GM23338 (cell line): ENCODE measurements at regions not wholly inside any gene's neighbourhood (a gene's known extent, or its start where the extent isn't known, plus 50 kb on each side); places are given as distances from the start of the nearest gene placed in this dataset.

ENCODE experiments used
- ATAC-seq: fragments of 200-7000 bp; cut with Tn5 transposase; 3 replicates; pipeline ENCODE4 v1.9.1; 2020
- DNase-seq: peaks from one replicate; pipeline ENCODE4 v3.0.0-alpha.2; 2015; ENCODE audit warnings: low spot score
- H2AFZ ChIP-seq: fragments of 200-600 bp; sonication (generic); 2 replicates; pipeline ENCODE4 v1.8.0; 2016; ENCODE audit warnings: antibody characterized with exemption, mild to moderate bottlenecking, moderate library complexity
- H3F3A ChIP-seq: fragments of 200-600 bp; sonication (generic); replicated peaks from 2 replicates; pipeline ENCODE4 v1.8.0; 2017; ENCODE audit warnings: antibody characterized with exemption, mixed run types, low read depth
- H3K27ac ChIP-seq: fragments of 200-600 bp; sonication (generic); 2 replicates; pipeline ENCODE4 v1.6.1; 2016; ENCODE audit warnings: low read depth
- H3K27me3 ChIP-seq: fragments of 200-600 bp; sonication (generic); 2 replicates; pipeline ENCODE4 v1.8.0; 2016; ENCODE audit warnings: mild to moderate bottlenecking, mixed run types, moderate library complexity; ENCODE audit not compliant: insufficient read depth
- H3K36me3 ChIP-seq: fragments of 200-600 bp; sonication (generic); 2 replicates; pipeline ENCODE4 v1.8.0; 2016; ENCODE audit warnings: mild to moderate bottlenecking; ENCODE audit not compliant: insufficient read depth
- H3K4me1 ChIP-seq: fragments of 200-600 bp; sonication (generic); 2 replicates; pipeline ENCODE4 v1.8.0; 2016; ENCODE audit warnings: mild to moderate bottlenecking, moderate library complexity; ENCODE audit not compliant: insufficient read depth
- H3K4me2 ChIP-seq: fragments of 200-600 bp; sonication (generic); 2 replicates; pipeline ENCODE4 v1.7.1; 2017; ENCODE audit warnings: mixed run types
- H3K4me3 ChIP-seq: fragments of 200-600 bp; sonication (generic); 2 replicates; pipeline ENCODE4 v1.6.1; 2016; ENCODE audit warnings: mixed run types
- H3K79me2 ChIP-seq: fragments of 200-600 bp; sonication (generic); replicated peaks from 2 replicates; pipeline ENCODE4 v1.8.0; 2017; ENCODE audit warnings: mild to moderate bottlenecking; ENCODE audit not compliant: insufficient read depth
- H3K9me2 ChIP-seq: fragments of 200-600 bp; sonication (generic); 2 replicates; pipeline ENCODE4 v1.8.0; 2017; ENCODE audit not compliant: insufficient read depth
- H4K20me1 ChIP-seq: fragments of 200-600 bp; sonication (generic); replicated peaks from 2 replicates; pipeline ENCODE4 v1.8.0; 2017; ENCODE audit warnings: mild to moderate bottlenecking; ENCODE audit not compliant: insufficient read depth
- H3K27ac Mint-ChIP-seq: 2 replicates; pipeline ENCODE4 v1.8.0; 2020; ENCODE audit warnings: inconsistent platforms, mild to moderate bottlenecking, moderate library complexity, mixed read lengths
- H3K27me3 Mint-ChIP-seq: 3 replicates; pipeline ENCODE4 v1.8.0; 2022; ENCODE audit warnings: low read depth, mild to moderate bottlenecking, moderate library complexity, mixed read lengths, inconsistent platforms; ENCODE audit not compliant: insufficient read depth, poor library complexity
- H3K36me3 Mint-ChIP-seq: 3 replicates; pipeline ENCODE4 v1.8.0; 2021; ENCODE audit warnings: low read depth, mild to moderate bottlenecking, inconsistent platforms, moderate library complexity, mixed read lengths
- H3K4me1 Mint-ChIP-seq: 3 replicates; pipeline ENCODE4 v1.8.0; 2020; ENCODE audit warnings: mild to moderate bottlenecking, inconsistent platforms, mixed read lengths
- H3K4me3 Mint-ChIP-seq: 3 replicates; pipeline ENCODE4 v1.8.0; 2021; ENCODE audit warnings: moderate library complexity, mild to moderate bottlenecking, inconsistent platforms, mixed read lengths
- H3K9me3 Mint-ChIP-seq: 3 replicates; pipeline ENCODE4 v1.8.0; 2020; ENCODE audit warnings: moderate library complexity, mild to moderate bottlenecking, inconsistent platforms, mixed read lengths
- CREB1 ChIP-seq: fragments of 250-450 bp; sonication (Bioruptor Pico); IDR thresholded peaks from 2 replicates; pipeline ENCODE4 v1.5.0; 2020; ENCODE audit warnings: low read depth, mild to moderate bottlenecking, moderate library complexity
- ETS1 ChIP-seq: IDR thresholded peaks from 2 replicates; pipeline ENCODE4 v1.6.1; 2016; ENCODE audit warnings: antibody characterized with exemption
- EZH2 ChIP-seq: fragments of 200-600 bp; sonication (generic); IDR thresholded peaks from one replicate; pipeline ENCODE4 v1.8.0; 2017; ENCODE audit warnings: antibody characterized with exemption, mild to moderate bottlenecking, low read depth; ENCODE audit not compliant: unreplicated experiment
- JUNB ChIP-seq: IDR thresholded peaks from one replicate; pipeline ENCODE4 v1.6.1; 2016; ENCODE audit warnings: antibody characterized with exemption; ENCODE audit not compliant: unreplicated experiment
- NANOG ChIP-seq: IDR thresholded peaks from 2 replicates; pipeline ENCODE4 v1.6.1; 2016; ENCODE audit warnings: antibody characterized with exemption, borderline replicate concordance
- REST ChIP-seq: IDR thresholded peaks from one replicate; pipeline ENCODE4 v1.6.1; 2018; ENCODE audit warnings: antibody characterized with exemption; ENCODE audit not compliant: unreplicated experiment
- STAT1 ChIP-seq: IDR thresholded peaks from one replicate; pipeline ENCODE4 v1.6.1; 2016; ENCODE audit warnings: antibody characterized with exemption; ENCODE audit not compliant: unreplicated experiment
- ZNF114 ChIP-seq: fragments of 250-450 bp; sonication (Bioruptor Pico); IDR thresholded peaks from 2 replicates; pipeline ENCODE4 v1.5.0; 2020; ENCODE audit warnings: mild to moderate bottlenecking, moderate library complexity
- ZNF331 ChIP-seq: fragments of 250-450 bp; sonication (Bioruptor Pico); IDR thresholded peaks from 2 replicates; pipeline ENCODE4 v1.5.0; 2020; ENCODE audit warnings: low read depth, mild to moderate bottlenecking, moderate library complexity
- ZNF462 ChIP-seq: fragments of 250-450 bp; sonication (Bioruptor Pico); IDR thresholded peaks from 2 replicates; pipeline ENCODE4 v1.5.0; 2020; ENCODE audit warnings: mild to moderate bottlenecking, moderate library complexity
- TF ChIP-seq, protein P1 (sequence below), 2 experiments: fragments of 200-600 bp in 1 of 2; sonication (generic) in 1 of 2; conservative IDR thresholded peaks; 2 replicates each; pipeline versions ENCODE4 v1.5.1 to v1.6.1; 2016 to 2017; ENCODE audit warnings: antibody characterized with exemption in 2 of 2, low read depth in 2 of 2, mild to moderate bottlenecking in 2 of 2, moderate library complexity in 1 of 2

GRCh38 chr3:18593231-18593630 is 168.1 kb upstream of the SATB1 start:
- no peaks in the 10 kb centered on the region; the same call in 1 of the 2 replicates for H3K36me3 ChIP-seq
- Mint-ChIP-seq H3K4me1 (peaks cover 25% of the 10 kb centered on the region), H3K27ac (no peak overlapping the region), H3K36me3 (peaks cover 13% of the 10 kb centered on the region), H3K9me3 (peaks cover 16% of the 10 kb centered on the region), H3K4me3 (no peak overlapping the region), H3K27me3 (no peaks in the 10 kb centered on the region)
- no peak overlapping the region for H2AFZ ChIP-seq
- no peaks in the 10 kb centered on the region for H3K79me2 ChIP-seq
- no peaks in the 10 kb centered on the region for H3F3A ChIP-seq
- ATAC-seq (no peak), DNase-seq (no peak)
- H4K20me1 ChIP-seq, result no peaks in the 10 kb centered on the region
- H3K4me1 ChIP-seq, result peaks cover 17% of the 10 kb centered on the region
- H3K4me3 ChIP-seq, result no peak overlapping the region
- TF ChIP-seq REST, result no peak
- TF ChIP-seq ZNF462 (CRISPR knock-in tag), result no peak
- TF ChIP-seq NANOG, result no peak
- TF ChIP-seq, protein P1, sequence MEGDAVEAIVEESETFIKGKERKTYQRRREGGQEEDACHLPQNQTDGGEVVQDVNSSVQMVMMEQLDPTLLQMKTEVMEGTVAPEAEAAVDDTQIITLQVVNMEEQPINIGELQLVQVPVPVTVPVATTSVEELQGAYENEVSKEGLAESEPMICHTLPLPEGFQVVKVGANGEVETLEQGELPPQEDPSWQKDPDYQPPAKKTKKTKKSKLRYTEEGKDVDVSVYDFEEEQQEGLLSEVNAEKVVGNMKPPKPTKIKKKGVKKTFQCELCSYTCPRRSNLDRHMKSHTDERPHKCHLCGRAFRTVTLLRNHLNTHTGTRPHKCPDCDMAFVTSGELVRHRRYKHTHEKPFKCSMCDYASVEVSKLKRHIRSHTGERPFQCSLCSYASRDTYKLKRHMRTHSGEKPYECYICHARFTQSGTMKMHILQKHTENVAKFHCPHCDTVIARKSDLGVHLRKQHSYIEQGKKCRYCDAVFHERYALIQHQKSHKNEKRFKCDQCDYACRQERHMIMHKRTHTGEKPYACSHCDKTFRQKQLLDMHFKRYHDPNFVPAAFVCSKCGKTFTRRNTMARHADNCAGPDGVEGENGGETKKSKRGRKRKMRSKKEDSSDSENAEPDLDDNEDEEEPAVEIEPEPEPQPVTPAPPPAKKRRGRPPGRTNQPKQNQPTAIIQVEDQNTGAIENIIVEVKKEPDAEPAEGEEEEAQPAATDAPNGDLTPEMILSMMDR (conservative IDR thresholded peaks at IDR 0.05; ENCODE audit: low read depth in 2 of 2), result no peak
- no peak for TF ChIP-seq EZH2
- TF ChIP-seq ETS1, result no peak
- TF ChIP-seq ZNF331 (CRISPR knock-in tag), result no peak
- no peak for TF ChIP-seq JUNB
- TF ChIP-seq ZNF114 (CRISPR knock-in tag), result no peak
- TF ChIP-seq CREB1, result no peak
- TF ChIP-seq STAT1, result no peak
- no peak overlapping the region for H3K27ac ChIP-seq
- no peaks in the 10 kb centered on the region for H3K27me3 ChIP-seq
- no peaks in the 10 kb centered on the region for H3K9me2 ChIP-seq
- H3K4me2 ChIP-seq, result no peak overlapping the region
